ENCODE measurements at regions not wholly inside any gene's neighbourhood (a gene's known extent, or its start where the extent isn't known, plus 50 kb on each side); places are given as distances from the start of the nearest gene placed in this dataset.

DNA sequence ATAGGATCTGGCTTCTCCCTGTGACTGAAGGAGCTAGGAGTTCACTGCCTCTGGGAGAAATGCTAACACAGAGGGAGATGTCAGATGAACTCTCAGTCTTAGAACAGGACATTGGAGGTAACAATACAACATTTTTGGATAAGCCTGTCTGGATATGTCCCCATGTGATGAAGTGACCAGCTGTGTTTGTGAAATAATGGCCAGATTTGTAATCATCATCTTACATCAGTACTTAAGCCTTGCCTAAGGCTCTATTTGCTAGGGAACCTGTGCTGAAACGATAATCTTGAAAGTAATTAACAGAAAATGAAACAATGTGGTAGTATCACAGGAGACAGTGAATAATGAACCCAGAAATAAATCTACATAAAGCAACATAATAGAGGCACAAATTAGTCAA is 56.2 kb downstream of the CRPPA start:
- ATAC-seq (no peak), DNase-seq (no peak)
- intact Hi-C loops (cut with DNase I) = no loop called here
- TF ChIP-seq, protein P1, sequence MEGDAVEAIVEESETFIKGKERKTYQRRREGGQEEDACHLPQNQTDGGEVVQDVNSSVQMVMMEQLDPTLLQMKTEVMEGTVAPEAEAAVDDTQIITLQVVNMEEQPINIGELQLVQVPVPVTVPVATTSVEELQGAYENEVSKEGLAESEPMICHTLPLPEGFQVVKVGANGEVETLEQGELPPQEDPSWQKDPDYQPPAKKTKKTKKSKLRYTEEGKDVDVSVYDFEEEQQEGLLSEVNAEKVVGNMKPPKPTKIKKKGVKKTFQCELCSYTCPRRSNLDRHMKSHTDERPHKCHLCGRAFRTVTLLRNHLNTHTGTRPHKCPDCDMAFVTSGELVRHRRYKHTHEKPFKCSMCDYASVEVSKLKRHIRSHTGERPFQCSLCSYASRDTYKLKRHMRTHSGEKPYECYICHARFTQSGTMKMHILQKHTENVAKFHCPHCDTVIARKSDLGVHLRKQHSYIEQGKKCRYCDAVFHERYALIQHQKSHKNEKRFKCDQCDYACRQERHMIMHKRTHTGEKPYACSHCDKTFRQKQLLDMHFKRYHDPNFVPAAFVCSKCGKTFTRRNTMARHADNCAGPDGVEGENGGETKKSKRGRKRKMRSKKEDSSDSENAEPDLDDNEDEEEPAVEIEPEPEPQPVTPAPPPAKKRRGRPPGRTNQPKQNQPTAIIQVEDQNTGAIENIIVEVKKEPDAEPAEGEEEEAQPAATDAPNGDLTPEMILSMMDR (IDR thresholded peaks at IDR 0.05) = no peak
- H3K27ac ChIP-seq = no peak overlapping the region
- no peaks in the 10 kb centered on the region for H3K27me3 ChIP-seq
- H3K36me3 ChIP-seq = peaks cover 0 to 6% (median 0%) of the 10 kb centered on the region in 9 donors
- H3K9me3 ChIP-seq = peaks cover 0 to 7% (median 0%) of the 10 kb centered on the region in 11 donors
- 70 to 96% methylated on average over 1 of the region's 1 CpG for WGBS, 2 donors
- H3K4me3 ChIP-seq = no peak overlapping the region
- H3K4me1 ChIP-seq = no peaks in the 10 kb centered on the region

DNA sequence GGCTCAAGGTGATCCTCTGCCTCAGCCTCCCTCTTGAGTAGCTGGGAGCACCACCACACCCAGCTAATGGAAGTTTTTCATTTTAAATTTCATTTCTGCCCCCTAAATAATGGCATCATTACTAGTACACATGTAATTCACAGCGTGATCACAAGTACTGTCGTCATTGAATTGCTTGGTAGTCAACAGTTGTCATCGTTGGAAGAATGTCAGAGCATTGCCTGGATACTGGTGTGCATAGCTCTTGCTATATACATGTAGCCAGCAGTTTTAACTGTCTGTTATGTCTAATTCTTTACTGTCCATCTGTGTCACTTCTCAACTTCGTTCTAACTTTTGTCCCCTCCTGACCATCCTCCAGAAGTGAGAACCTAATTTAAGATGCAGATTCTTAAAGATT is 62.1 kb downstream of the CRPPA start:
- intact Hi-C loops (cut with DNase I) = no loop called here
- peak in 3 of 8 donors; percentile 24 to 44 (median 37) for ATAC-seq
- WGBS, 2 donors = 34 to 46% methylated on average over 4 of the region's 4 CpGs

DNA sequence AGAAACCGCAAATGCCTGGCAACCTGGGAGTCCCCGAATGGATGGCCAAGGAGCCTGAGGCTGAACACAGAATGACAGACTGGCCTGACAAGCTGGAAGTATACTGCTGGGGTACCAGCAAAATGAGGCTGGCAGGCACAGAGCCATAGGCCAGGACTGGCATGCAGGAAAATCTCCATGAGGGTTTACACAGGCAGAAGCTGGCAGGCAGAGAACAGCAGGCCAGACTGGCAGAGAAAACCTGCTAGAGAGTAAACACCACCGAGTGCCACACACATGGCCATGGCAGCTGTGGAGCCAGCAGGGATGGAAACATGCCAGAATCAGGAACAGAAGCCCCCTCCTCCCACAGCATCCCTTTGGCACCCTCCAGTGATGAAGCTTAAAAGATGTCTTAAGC is 63.4 kb downstream of the CRPPA start:
- Histone ChIP-seq H3K4me3 (no peak overlapping the region), H3K9me3 (no peaks in the 10 kb centered on the region), H3K27me3 (no peaks in the 10 kb centered on the region), H3K4me1 (peaks cover 0 to 22% (median 7%) of the 10 kb centered on the region in 9 donors), H3K36me3 (no peaks in the 10 kb centered on the region), H3K27ac (no peak overlapping the region)
- peak in 7 of 8 donors; percentile 20 to 65 (median 56) for ATAC-seq
- peak; percentile 10 to 14 for DNase-seq
- intact Hi-C loops (cut with DNase I) = no loop called here
- TF ChIP-seq, protein P1 (IDR thresholded peaks at IDR 0.05) = no peak
- WGBS, 2 donors = 58 to 70% methylated on average over 3 of the region's 3 CpGs

More for the DNA sequence above, 62.1 kb downstream of the CRPPA start:
- Histone ChIP-seq H3K27ac (no peak overlapping the region), H3K27me3 (no peaks in the 10 kb centered on the region), H3K4me3 (no peak overlapping the region), H3K9me3 (no peaks in the 10 kb centered on the region), H3K36me3 (no peaks in the 10 kb centered on the region), H3K4me1 (peaks cover 0 to 22% (median 7%) of the 10 kb centered on the region in 9 donors)
- DNase-seq = no peak
- TF ChIP-seq, protein P1 (IDR thresholded peaks at IDR 0.05) = no peak

DNA sequence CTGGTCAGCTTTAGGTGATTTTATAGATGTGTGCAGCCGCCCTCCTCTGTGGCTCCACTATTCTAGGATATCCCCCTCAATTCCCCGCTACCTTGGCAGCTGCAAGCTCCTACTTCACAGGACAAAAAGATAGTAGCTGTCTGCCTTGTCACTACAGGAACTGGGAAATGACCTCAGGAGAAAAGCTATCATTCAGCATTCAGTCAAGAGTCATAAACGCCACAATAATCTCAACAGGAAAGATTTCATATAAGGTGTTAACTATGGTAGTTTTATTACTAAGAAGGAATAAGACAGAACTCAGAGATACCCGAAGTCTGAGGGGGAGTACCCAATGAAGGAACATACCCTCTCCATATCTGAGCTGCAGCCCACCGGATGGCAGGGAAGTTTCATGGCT is 63.9 kb downstream of the CRPPA start:
- H3K27ac ChIP-seq = no peak overlapping the region
- WGBS, 2 donors = 83 to 89% methylated on average over 5 of the region's 5 CpGs
- H3K4me3 ChIP-seq = no peak overlapping the region
- H3K27me3 ChIP-seq = no peaks in the 10 kb centered on the region
- no peaks in the 10 kb centered on the region for H3K36me3 ChIP-seq
- ATAC-seq (no peak), DNase-seq (no peak)
- intact Hi-C loops (cut with DNase I) = no loop called here
- H3K4me1 ChIP-seq = peaks cover 0 to 22% (median 7%) of the 10 kb centered on the region in 9 donors
- no peaks in the 10 kb centered on the region for H3K9me3 ChIP-seq
- TF ChIP-seq, protein P1 (IDR thresholded peaks at IDR 0.05) = no peak

All from heart right ventricle (tissue), 16 donors.